AG04449 (cell line): ENCODE measurements at regions not wholly inside any gene's neighbourhood (a gene's known extent, or its start where the extent isn't known, plus 50 kb on each side); places are given as distances from the start of the nearest gene placed in this dataset.

Experiments used
- CTCF ChIA-PET: fragments of 350-600 bp; formaldehyde crosslinking; extraction: SDS; loops from one replicate; lab custom pipeline; 2021; ENCODE audit warnings: antibody characterized with exemption; lab: Yijun Ruan, JAX
- POLR2A ChIA-PET: fragments of 400-600, 350-600 bp; formaldehyde crosslinking; extraction: SDS; loops from one replicate; lab custom pipeline; 2020; ENCODE audit warnings: antibody characterized with exemption, inconsistent platforms; lab: Yijun Ruan, JAX
- DNase-seq: peaks from one replicate; pipeline ENCODE4 v3.0.0-alpha.2; 2010; ENCODE audit warnings: low read depth, low spot score
- H3K4me3 ChIP-seq: 2 replicates; pipeline ENCODE4 v1.5.1; 2011; ENCODE audit warnings: low read depth, mild to moderate bottlenecking, control low read depth, low read length
- CTCF ChIP-seq: IDR thresholded peaks from one replicate; pipeline ENCODE4 v1.5.1; 2011; ENCODE audit warnings: mild to moderate bottlenecking, moderate library complexity, low read length, control low read depth, inconsistent platforms; ENCODE audit not compliant: insufficient read depth; ENCODE audit errors: missing control alignments

GRCh38 chr1:162916407-162916806 is 55.4 kb upstream of the CCDC190 start:
- H3K4me3 ChIP-seq: no peak overlapping the region
- TF ChIP-seq CTCF: no peak
- POLR2A ChIA-PET: no interaction called here
- no peak for DNase-seq
- CTCF ChIA-PET: interaction anchor here (2.1 kb wide), 1 partner anchor 38 kb away, joined by 5 read pairs; no protein-coding TSS in a partner anchor

GRCh38 chr1:162914601-162915000 is 53.6 kb upstream of the CCDC190 start:
- no peak overlapping the region for H3K4me3 ChIP-seq
- no peak for TF ChIP-seq CTCF
- no peak for DNase-seq
- ChIA-PET POLR2A (no interaction called here), CTCF (interaction anchor here (1.0 to 1.7 kb wide), 3 partner anchors 9 to 401 kb away, joined by 3 to 6 read pairs (median 4); partner anchors contain the start of gene RGS4)

- H3K4me3 ChIP-seq: no peak overlapping the region
- DNase-seq: no peak
- ChIA-PET CTCF (no interaction called here), POLR2A (no interaction called here)
- no peak for TF ChIP-seq CTCF
Observed at GRCh38 chr1:162913345-162913744, 52.4 kb upstream of the CCDC190 start.

GRCh38 chr1:162912061-162912667 is 51.2 kb upstream of the CCDC190 start:
- CTCF ChIA-PET: no interaction called here
- DNase-seq: no peak
- POLR2A ChIA-PET: no interaction called here

More at GRCh38 chr1:162912061-162912667, 51.2 kb upstream of the CCDC190 start:
- no peak for TF ChIP-seq CTCF
- no peak overlapping the region for H3K4me3 ChIP-seq
